Brain microvascular endothelial cell (primary cell): ENCODE measurements at regions not wholly inside any gene's neighbourhood (a gene's known extent, or its start where the extent isn't known, plus 50 kb on each side); places are given as distances from the start of the nearest gene placed in this dataset.
"Not testable (repeated sequence)": the region's sequence is repeated elsewhere in the genome, so short reads cannot be mapped to it uniquely, and the experiment has no call there.

Source experiments
- DNase-seq: peaks from one replicate; pipeline ENCODE4 v3.0.0-alpha.2; 2020
- H3K27ac ChIP-seq: fragments of 250-450 bp; sonication (Bioruptor Pico); 2 replicates; pipeline ENCODE4 v1.5.1; 2020; ENCODE audit warnings: mild to moderate bottlenecking, moderate library complexity
- H3K27me3 ChIP-seq: fragments of 250-450 bp; sonication (Bioruptor Pico); replicated peaks from 2 replicates; pipeline ENCODE4 v1.5.1; 2020; ENCODE audit warnings: mild to moderate bottlenecking
- H3K36me3 ChIP-seq: fragments of 250-450 bp; sonication (Bioruptor Pico); replicated peaks from 2 replicates; pipeline ENCODE4 v1.5.1; 2020; ENCODE audit warnings: mild to moderate bottlenecking
- H3K4me3 ChIP-seq: 2 replicates; pipeline ENCODE4 v1.5.1; 2011; ENCODE audit warnings: low read depth, mild to moderate bottlenecking, control low read depth, low read length, moderate library complexity
- in situ Hi-C: cut with HindIII; loops from 2 replicates; pipeline ENCODE4 v1.10.0; 2017; ENCODE audit warnings: low sequenced_read_pairs, low pct_ligation_motif_present
- TF ChIP-seq, protein P1 (sequence below): IDR thresholded peaks from 2 replicates; pipeline ENCODE4 v1.5.1; 2011; ENCODE audit warnings: low read depth, mild to moderate bottlenecking, moderate library complexity, low read length, control low read depth, inconsistent platforms; ENCODE audit errors: missing control alignments

DNA sequence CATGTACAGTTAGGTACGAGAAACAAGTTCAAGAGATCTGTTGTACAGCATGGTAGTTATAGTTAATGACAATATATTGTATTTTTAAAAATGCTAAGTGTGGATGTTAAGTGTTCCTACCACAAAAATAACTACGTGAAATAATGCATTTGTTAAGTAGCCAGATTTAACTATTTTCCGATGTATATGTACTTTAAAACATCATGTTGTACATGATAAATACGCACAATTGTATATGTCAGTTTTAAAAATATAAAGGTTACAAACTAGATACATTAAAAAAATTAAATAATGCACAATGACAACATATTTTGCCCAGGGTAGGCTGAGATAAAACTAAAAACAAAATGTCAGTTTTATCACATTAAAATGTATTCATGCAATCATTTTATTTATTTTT is 285.1 kb upstream of the DCN start:
- no peak for DNase-seq
- no peaks in the 10 kb centered on the region for H3K36me3 ChIP-seq
- H3K4me3 ChIP-seq: no peak overlapping the region
- TF ChIP-seq, protein P1, sequence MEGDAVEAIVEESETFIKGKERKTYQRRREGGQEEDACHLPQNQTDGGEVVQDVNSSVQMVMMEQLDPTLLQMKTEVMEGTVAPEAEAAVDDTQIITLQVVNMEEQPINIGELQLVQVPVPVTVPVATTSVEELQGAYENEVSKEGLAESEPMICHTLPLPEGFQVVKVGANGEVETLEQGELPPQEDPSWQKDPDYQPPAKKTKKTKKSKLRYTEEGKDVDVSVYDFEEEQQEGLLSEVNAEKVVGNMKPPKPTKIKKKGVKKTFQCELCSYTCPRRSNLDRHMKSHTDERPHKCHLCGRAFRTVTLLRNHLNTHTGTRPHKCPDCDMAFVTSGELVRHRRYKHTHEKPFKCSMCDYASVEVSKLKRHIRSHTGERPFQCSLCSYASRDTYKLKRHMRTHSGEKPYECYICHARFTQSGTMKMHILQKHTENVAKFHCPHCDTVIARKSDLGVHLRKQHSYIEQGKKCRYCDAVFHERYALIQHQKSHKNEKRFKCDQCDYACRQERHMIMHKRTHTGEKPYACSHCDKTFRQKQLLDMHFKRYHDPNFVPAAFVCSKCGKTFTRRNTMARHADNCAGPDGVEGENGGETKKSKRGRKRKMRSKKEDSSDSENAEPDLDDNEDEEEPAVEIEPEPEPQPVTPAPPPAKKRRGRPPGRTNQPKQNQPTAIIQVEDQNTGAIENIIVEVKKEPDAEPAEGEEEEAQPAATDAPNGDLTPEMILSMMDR: no peak
- in situ Hi-C loops: no loop called here
- H3K27ac ChIP-seq: no peak overlapping the region
- no peaks in the 10 kb centered on the region for H3K27me3 ChIP-seq

DNA sequence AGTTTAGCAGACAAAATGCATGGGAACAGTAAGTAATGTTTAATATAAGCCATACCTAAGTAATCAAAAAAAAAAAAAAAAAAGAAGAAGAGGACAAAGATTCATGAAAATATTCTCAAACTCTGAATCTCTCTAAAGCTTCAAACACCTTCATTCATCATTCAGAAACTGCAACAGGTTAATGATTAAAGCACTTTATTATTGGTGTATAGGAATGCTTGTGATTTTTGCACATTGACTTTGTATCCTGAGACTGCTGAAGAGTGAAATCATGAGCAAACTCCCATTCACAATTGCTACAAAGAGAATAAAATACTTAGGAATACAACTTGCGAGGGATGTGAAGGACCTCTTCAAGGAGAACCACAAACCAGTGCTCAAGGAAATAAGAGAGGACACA is 278.4 kb upstream of the DCN start:
- TF ChIP-seq, protein P1: no peak
- DNase-seq: no peak
- H3K27me3 ChIP-seq: no peaks in the 10 kb centered on the region
- in situ Hi-C loops: no loop called here
- no peak overlapping the region for H3K4me3 ChIP-seq
- no peaks in the 10 kb centered on the region for H3K36me3 ChIP-seq
- H3K27ac ChIP-seq: no peak overlapping the region

DNA sequence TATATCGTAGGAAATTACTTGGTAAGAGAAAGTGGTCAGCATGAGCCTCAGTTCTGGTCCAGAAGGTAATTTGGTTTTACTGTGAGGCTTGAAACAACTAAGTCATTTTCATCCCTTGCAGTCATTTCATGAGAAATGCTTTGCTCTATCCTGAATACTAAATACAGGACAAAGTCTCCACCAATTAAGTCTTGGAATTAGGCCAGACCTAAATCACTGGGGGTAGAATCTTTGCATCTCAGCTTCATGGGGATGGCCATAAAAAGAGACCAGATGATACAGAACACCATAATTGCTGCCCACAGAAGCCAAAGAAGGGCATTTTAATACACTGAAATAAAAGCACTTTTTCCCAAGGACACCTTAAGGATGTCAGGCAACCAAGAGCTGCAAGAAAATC is 277.9 kb upstream of the DCN start:
- H3K27ac ChIP-seq: no peak overlapping the region
- H3K27me3 ChIP-seq: no peaks in the 10 kb centered on the region
- in situ Hi-C loops: no loop called here

DNA sequence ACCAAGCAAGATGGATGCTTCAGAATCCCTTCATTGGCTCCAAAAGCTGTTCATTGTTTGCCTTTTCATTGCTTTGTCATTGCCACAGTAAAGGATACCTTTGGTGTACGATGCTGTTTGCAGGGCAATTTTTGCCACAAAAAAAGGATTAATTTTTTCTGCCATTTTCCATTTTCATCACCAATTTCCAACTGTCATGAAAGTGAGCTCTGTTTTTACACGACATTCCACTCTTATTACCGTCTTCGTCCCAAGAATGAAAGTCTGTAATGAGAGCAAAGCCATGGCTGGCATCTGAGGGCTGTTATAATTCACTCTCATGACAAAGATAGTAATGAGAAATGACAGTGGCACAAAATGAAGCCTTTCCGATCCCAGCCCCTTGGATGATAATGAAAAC is 272.7 kb upstream of the DCN start:
- no peak for DNase-seq
- in situ Hi-C loops: no loop called here
- H3K36me3 ChIP-seq: no peaks in the 10 kb centered on the region
- TF ChIP-seq, protein P1: no peak
- no peak overlapping the region for H3K27ac ChIP-seq
- no peaks in the 10 kb centered on the region for H3K27me3 ChIP-seq
- H3K4me3 ChIP-seq: no peak overlapping the region

More for the DNA sequence above, 277.9 kb upstream of the DCN start:
- no peak overlapping the region for H3K4me3 ChIP-seq
- no peak for DNase-seq
- no peaks in the 10 kb centered on the region for H3K36me3 ChIP-seq
- TF ChIP-seq, protein P1: no peak

DNA sequence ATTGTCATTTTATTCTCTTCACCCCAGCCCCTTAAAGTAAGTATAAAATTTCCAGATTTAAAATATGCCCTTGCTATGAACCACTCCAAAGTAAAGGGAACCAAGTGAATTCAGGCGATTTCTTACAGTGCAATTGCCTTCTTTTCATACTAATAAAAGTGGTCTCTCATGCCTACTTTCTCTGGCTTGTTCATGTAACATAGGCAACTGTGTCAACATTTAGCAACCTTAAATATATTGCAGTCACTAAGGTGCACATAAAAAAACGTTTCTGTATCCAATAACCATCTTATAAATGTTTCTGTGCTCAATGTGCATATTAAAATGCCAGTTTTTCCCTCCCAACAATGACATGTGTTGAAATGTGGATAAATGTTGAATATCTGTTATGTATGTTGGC is 271.6 kb upstream of the DCN start:
- Histone ChIP-seq H3K4me3 (no peak overlapping the region), H3K27me3 (no peaks in the 10 kb centered on the region), H3K27ac (no peak overlapping the region), H3K36me3 (no peaks in the 10 kb centered on the region)
- no peak for DNase-seq
- in situ Hi-C loops: no loop called here
- TF ChIP-seq, protein P1: no peak

DNA sequence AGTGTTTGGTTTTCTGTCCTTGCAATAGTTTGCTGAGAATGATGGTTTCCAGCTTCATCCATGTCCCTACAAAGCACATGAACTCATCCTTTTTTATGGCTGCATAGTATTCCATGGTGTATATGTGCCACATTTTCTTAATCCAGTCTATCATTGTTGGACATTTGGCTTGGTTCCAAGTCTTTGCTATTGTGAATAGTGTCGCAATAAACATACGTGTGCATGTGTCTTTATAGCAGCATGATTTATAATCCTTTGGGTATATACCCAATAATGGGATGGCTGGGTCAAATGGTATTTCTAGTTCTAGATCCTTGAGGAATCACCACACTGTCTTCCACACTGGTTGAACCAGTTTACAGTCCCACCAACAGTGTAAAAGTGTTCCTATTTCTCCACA is 269.8 kb upstream of the DCN start:
- in situ Hi-C loops, H3K4me3 ChIP-seq, H3K36me3 ChIP-seq, H3K27ac ChIP-seq, H3K27me3 ChIP-seq, DNase-seq: not testable (repeated sequence)
